Kidney tubule cell (primary cell): ENCODE measurements at regions not wholly inside any gene's neighbourhood (a gene's known extent, or its start where the extent isn't known, plus 50 kb on each side); places are given as distances from the start of the nearest gene placed in this dataset.

Experiments
- DNase-seq: peaks from one replicate; pipeline ENCODE4 v3.0.0-alpha.2; 2018; ENCODE audit warnings: low spot score

GRCh38 chr1:55367273-55367672 lies 152.1 kb upstream of the USP24 start:
- DNase-seq, result no peak

DNA sequence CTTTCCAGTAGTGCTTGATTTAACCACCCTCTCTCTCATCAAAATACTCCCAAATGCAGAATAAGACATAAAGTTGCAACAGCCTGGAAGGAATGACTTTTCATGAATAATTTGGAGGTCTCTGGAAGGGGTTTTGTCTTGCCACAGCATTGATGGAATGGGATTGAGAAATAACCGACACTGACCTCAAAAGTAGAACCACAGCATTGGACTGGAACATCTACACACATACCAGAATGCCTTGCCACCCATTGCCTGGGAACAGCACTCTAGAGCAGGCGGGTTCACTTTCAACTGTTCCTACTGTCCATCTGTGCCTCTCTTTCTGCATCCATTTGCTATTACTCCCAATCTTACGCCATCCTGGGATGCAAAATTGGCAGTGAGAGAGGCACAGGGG lies 149.1 kb upstream of the USP24 start:
- DNase-seq, result no peak

- peak; percentile 19 for DNase-seq
Observed at GRCh38 chr1:55363268-55363667, 148.1 kb upstream of the USP24 start.

GRCh38 chr1:55362558-55362957 lies 147.4 kb upstream of the USP24 start:
- peak; percentile 58 for DNase-seq

GRCh38 chr1:55359611-55360010 lies 144.4 kb upstream of the USP24 start:
- no peak for DNase-seq

GRCh38 chr1:55358581-55358980 lies 143.4 kb upstream of the USP24 start:
- no peak for DNase-seq

DNA sequence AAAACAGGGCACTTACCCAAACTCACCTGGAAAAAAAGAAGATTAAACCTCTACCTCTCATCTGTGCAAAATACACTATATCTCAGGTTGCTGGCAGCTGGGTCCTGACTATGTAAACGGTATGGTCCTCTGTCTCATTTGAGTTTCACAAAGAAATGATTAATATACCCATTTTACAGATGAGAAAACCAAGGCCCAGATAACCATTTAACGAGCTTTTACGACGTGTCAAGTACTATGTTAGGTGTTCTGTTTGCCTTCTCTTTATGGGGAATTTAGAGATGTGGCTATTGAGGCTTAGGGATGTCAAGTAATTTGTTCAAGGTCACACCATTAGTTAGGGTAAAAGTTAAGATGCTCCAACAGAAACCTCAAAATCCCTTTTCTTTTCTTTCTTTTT lies 140.4 kb upstream of the USP24 start:
- DNase-seq, result no peak

GRCh38 chr1:55353707-55354620 lies 138.8 kb upstream of the USP24 start:
- DNase-seq, result no peak

DNA sequence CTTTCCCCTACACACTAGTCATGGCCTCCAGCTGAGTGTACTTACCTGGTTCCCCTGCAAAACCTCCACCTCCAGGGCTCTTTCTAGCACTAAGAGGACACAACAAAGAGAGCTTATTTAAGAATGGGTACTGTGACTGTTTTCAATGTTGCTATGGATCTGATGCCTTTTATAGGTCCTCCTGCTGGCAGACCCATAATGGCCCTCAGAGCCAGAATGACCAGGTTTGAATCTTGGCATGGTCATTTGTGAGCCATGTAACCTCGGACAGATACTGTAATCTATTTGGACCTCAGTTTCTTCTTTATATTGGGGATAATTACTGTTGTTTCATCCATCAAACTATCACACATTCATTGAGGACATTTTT lies 137.6 kb upstream of the USP24 start:
- no peak for DNase-seq

GRCh38 chr1:55352080-55352810 lies 137.1 kb upstream of the USP24 start:
- no peak for DNase-seq

DNA sequence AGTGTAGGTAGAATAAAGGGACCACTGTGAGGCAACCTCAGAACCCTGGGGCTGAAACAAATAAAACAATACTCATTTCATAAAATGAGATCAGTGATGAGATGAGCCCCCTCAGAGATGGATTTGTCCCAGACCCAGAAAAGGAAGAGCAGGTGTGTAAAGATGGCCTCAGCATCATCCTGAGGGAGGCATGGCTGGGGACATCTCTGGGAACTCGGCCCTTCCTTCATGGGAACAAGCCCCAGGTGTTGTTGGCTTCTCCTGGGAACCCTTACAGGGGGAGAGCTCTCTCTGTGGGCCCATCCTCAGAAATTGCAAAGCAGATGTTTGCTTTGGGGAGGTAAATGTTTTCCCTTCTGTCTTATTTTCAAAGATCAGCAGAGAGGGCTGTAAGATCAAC lies 133.2 kb upstream of the USP24 start:
- DNase-seq, result no peak

DNA sequence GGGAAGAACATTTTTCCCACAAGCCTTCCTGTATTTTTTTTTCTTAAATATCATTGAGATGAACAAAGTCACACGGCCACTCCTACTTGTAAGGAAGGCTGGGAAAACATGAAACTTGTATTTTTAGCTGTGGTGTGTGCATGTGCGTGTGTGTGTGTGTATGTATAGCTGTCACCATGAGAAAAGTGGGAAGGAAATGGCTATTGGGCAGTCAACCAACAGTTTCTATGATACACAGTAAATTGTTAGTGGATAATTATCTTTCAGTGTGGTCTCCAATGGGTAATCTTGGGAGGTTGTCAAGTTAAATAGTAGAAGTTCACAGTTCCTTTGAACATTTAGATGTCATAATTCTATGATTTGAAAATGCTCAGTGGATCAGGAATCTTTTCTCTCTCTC lies 132.7 kb upstream of the USP24 start:
- DNase-seq, result no peak

DNA sequence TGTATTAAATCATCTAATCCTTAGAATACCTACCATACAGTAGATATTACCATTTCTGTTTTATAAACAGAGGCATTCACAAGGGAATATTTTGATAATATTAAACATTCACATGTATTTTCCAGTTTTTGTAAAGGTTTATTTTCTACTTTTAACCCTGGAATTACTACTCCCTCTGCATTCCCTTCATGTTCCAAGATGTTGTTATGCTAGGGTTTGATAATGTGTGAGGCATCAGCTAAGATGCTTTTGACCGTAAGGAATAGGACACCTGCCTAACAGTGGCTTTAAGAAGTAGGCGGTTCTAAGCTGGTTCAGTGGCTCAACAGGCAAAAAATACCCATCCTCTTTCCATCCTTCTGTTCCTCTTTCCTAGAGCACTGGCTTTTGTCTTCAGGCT lies 131.9 kb upstream of the USP24 start:
- DNase-seq, result no peak

- no peak for DNase-seq
Observed at GRCh38 chr1:55346586-55346985, 131.4 kb upstream of the USP24 start.

- no peak for DNase-seq
Observed at GRCh38 chr1:55339681-55340080, 124.5 kb upstream of the USP24 start.

GRCh38 chr1:55338448-55338820 lies 123.3 kb upstream of the USP24 start:
- DNase-seq, result no peak

DNA sequence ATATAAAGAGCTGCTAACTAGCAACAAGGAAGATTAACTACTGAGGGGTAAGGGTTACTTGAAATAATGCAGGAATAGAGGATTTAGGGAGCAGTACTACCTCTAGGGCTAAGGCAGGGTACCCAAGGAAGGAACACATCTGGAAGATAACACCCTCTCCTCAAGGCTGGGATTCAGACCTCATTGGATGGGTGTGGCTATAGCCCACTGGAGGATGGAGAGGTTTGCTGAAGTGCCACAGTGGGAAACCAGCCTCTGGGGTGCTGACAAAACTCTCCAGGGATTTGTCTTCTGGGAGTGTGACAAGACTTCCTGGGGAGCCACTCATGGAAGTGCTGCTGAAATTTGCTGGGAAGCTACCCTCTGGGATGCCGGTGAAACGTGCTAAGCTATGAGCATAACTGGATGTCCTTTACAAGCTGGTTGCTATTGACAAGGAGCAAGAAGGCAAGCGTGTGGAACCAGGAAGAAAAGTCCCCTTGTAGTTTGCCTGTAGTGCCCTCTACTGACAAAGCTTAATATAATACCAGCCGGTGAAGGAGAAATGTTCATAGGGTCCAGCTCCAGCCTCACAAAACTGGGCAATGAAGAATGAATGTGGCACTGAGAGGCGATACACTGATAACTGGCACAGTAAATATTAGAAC lies 122.8 kb upstream of the USP24 start:
- peak; percentile 71 for DNase-seq

GRCh38 chr1:55334797-55335196 lies 119.6 kb upstream of the USP24 start:
- DNase-seq, result no peak

DNA sequence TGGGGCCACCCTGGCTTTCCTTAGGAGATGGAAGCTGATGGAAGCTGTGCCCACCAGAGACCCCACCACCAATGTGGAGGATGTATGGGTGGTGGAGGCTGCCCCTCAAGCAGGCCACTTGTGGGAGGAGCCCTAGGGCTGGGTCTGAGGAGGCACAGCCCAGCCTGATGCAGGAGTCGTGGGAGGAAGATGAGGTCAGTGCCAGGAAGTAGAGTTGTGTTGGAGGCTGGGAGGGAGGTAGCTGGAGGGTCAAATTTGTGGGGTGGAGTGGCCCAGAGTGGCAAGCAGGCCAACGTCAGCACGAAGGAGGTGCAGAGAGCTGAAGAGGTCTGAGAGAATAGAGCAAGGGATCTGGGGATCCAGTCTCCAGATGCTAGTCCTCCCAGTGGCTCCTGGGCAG lies 119.0 kb upstream of the USP24 start:
- no peak for DNase-seq

GRCh38 chr1:55333461-55333860 lies 118.3 kb upstream of the USP24 start:
- DNase-seq, result no peak

DNA sequence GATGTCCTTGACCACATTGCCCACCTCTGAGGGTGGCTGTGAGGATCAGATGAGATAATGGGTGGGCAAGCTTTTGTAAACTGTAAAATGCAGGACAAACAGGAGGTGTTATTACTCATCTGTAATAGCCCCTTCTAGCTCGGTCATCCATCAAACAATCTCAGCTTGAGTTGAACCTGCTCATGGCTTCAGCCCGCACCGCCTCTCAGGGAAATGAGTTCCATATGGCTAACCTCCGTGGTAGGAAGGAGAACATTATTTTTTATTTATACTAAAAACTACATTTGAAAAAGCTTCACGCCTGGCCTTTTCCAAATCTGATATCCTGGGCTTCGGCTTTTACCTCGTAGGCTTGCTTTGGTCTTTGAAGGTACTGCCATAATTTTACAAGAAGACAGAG lies 116.2 kb upstream of the USP24 start:
- DNase-seq, result no peak

DNA sequence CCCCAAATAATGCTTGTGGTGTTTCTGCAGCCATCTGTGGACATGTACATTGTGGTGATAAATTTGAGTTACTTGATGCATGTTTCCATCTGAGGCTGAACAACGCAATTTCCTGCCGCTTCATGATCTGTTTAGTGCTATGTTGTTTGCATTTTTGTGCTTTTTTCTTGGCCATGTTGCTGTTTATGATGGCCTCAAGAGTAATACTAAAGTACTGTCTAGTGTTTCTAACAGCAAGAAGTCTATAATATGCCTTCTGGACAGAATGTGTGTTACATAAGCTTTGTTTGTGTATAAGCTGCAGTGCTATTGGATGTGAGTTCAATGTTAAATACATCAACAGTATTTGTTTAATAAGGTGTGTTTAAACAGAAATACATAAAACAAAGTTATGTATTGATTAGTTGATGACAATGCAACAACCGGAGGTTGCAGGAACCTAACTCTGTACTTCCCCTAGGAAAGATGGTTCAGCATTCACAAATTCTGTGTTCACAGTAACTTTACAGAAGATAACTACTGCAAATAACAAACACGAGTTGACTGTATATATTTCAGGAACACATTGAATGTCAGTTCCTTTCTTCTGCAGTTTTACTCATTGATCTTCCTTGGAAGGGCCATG lies 114.8 kb upstream of the USP24 start:
- no peak for DNase-seq

- no peak for DNase-seq
Observed at GRCh38 chr1:55329091-55329490, 113.9 kb upstream of the USP24 start.
